C4-2B (cell line): ENCODE measurements at regions not wholly inside any gene's neighbourhood (a gene's known extent, or its start where the extent isn't known, plus 50 kb on each side); places are given as distances from the start of the nearest gene placed in this dataset.

Source experiments
- ZFX ChIP-seq: fragments of 450-650 bp; IDR thresholded peaks from 2 replicates; pipeline ENCODE4 v1.6.1; 2017
- TF ChIP-seq, protein P1 (sequence below): fragments of 450-650 bp; conservative IDR thresholded peaks from 2 replicates; pipeline ENCODE4 v1.5.1; 2017; ENCODE audit warnings: mild to moderate bottlenecking

DNA sequence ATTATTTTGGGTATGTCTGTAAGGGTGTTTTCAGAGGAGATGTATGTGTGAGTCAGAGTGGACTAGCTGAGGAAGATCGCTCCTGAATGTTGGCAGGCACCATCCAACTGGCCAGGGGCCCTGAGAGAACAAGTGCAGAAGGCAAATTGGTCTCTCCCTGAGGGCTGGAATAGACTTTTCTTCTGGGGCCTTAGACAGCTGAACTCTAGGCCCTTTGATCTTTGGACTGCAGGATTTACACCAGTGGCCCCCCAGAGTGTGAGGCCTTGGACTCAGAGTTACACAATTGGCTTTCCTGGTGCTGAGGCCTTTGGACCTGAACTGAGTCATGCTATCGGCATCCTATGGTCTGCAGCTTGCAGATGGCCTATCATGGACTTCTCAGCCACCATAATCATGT is 217.2 kb downstream of the REEP3 start:
- TF ChIP-seq, protein P1, sequence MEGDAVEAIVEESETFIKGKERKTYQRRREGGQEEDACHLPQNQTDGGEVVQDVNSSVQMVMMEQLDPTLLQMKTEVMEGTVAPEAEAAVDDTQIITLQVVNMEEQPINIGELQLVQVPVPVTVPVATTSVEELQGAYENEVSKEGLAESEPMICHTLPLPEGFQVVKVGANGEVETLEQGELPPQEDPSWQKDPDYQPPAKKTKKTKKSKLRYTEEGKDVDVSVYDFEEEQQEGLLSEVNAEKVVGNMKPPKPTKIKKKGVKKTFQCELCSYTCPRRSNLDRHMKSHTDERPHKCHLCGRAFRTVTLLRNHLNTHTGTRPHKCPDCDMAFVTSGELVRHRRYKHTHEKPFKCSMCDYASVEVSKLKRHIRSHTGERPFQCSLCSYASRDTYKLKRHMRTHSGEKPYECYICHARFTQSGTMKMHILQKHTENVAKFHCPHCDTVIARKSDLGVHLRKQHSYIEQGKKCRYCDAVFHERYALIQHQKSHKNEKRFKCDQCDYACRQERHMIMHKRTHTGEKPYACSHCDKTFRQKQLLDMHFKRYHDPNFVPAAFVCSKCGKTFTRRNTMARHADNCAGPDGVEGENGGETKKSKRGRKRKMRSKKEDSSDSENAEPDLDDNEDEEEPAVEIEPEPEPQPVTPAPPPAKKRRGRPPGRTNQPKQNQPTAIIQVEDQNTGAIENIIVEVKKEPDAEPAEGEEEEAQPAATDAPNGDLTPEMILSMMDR: no peak
- TF ChIP-seq ZFX: no peak
